ENCODE measurements at regions not wholly inside any gene's neighbourhood (a gene's known extent, or its start where the extent isn't known, plus 50 kb on each side); places are given as distances from the start of the nearest gene placed in this dataset.

GRCh38 chr12:89833337-89834252 is 125.0 kb upstream of the ATP2B1 start:
- TF ChIP-seq CTCF (IDR thresholded peaks at IDR 0.05; ENCODE audit: unreplicated experiment) = no peak
- Mint-ChIP-seq H3K36me3 (no peaks in the 10 kb centered on the region), H3K27me3 (ENCODE audit: low read depth) (no peaks in the 10 kb centered on the region), H3K9me3 (no peaks in the 10 kb centered on the region), H3K4me3 (no peak overlapping the region), H3K4me1 (peaks cover 50% of the 10 kb centered on the region), H3K27ac (no peak overlapping the region)
- no peak for DNase-seq (ENCODE audit: low spot score in 2 of 2, unreplicated experiment in 2 of 2)

DNA sequence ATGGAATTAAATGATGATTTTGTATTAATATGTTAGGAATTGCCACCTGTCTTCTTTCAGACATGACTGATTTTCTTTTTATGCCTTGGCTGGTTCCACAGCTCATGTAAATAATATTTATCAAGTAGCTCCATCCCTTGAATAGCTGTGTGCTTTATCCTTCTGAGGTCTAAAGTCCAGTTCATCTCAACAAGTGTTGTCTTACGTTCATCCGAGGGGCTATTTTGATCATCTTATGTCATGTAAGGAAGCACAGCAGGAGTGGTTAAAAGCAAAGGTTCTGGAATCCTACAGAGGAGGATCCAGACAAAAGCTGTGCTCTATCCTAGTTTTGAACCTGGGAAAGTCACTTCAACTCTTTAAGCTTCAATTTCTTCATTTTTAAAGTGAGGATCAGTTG is 123.7 kb upstream of the ATP2B1 start:
- Mint-ChIP-seq H3K9me3 (no peaks in the 10 kb centered on the region), H3K4me1 (peaks cover 55% of the 10 kb centered on the region), H3K4me3 (no peak overlapping the region), H3K27ac (no peak overlapping the region), H3K27me3 (ENCODE audit: low read depth) (no peaks in the 10 kb centered on the region), H3K36me3 (no peaks in the 10 kb centered on the region)
- no peak for DNase-seq (ENCODE audit: low spot score in 2 of 2, unreplicated experiment in 2 of 2)
- TF ChIP-seq CTCF (IDR thresholded peaks at IDR 0.05; ENCODE audit: unreplicated experiment) = no peak

DNA sequence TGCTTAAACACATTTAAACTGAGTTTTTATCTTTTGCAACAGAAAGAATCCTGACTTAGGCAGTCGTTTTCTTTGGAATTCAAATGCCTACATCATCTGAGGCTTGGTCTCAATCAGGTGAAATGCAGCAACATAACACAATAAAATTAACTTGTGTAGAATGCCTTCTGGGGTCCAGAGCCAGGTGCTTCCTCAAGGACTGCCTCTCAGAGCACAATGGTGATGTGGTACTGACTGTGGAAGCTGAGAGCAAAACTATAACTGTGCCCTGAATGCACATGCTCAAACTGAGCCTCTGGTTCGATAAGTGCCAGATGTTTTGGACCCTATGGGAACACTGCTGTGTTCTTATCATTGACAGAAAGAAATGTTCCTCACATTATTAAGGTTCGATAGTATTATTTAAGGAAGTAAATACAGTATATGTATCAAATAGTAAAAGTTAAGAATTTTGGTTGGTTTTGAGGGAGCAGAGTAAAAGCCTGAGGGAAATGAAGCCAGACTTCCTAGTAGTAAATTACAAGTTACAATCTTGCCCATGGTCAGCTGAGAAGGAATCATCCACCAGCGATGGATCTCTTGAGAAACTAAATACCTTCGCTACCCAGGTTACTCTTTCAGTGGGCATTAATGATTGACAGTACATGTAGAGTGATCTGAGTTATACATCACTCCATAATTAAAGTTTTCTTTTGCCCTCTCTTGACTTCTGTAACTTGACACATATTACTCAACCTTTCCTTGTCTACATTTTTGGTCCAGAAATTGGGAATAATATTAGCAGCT is 122.9 kb upstream of the ATP2B1 start:
- no peak for DNase-seq (ENCODE audit: low spot score in 2 of 2, unreplicated experiment in 2 of 2)
- peaks cover 60% of the 10 kb centered on the region for H3K4me1 Mint-ChIP-seq
- no peak for TF ChIP-seq CTCF (IDR thresholded peaks at IDR 0.05; ENCODE audit: unreplicated experiment)
- H3K36me3 Mint-ChIP-seq = no peaks in the 10 kb centered on the region
- no peaks in the 10 kb centered on the region for H3K27me3 Mint-ChIP-seq (ENCODE audit: low read depth)
- no peaks in the 10 kb centered on the region for H3K9me3 Mint-ChIP-seq
- H3K4me3 Mint-ChIP-seq = no peak overlapping the region
- no peak overlapping the region for H3K27ac Mint-ChIP-seq

- Mint-ChIP-seq H3K27ac (peak overlapping the region; percentile 23), H3K9me3 (no peaks in the 10 kb centered on the region), H3K27me3 (ENCODE audit: low read depth) (no peaks in the 10 kb centered on the region), H3K4me1 (peaks cover 70% of the 10 kb centered on the region), H3K36me3 (no peaks in the 10 kb centered on the region), H3K4me3 (no peak overlapping the region)
- TF ChIP-seq CTCF (IDR thresholded peaks at IDR 0.05; ENCODE audit: unreplicated experiment) = no peak
- no peak for DNase-seq (ENCODE audit: low spot score in 2 of 2, unreplicated experiment in 2 of 2)
Observed at GRCh38 chr12:89829434-89829975, 120.9 kb upstream of the ATP2B1 start.

GRCh38 chr12:89828575-89828974 is 119.9 kb upstream of the ATP2B1 start:
- Mint-ChIP-seq H3K36me3 (no peaks in the 10 kb centered on the region), H3K4me3 (no peak overlapping the region), H3K27ac (no peak overlapping the region), H3K27me3 (ENCODE audit: low read depth) (no peaks in the 10 kb centered on the region), H3K4me1 (peaks cover 65% of the 10 kb centered on the region), H3K9me3 (no peaks in the 10 kb centered on the region)
- no peak for DNase-seq (ENCODE audit: low spot score in 2 of 2, unreplicated experiment in 2 of 2)
- no peak for TF ChIP-seq CTCF (IDR thresholded peaks at IDR 0.05; ENCODE audit: unreplicated experiment)

Measured in mesothelial cell of epicardium (in vitro differentiated cells).